GM18858 (cell line): ENCODE measurements at regions not wholly inside any gene's neighbourhood (a gene's known extent, or its start where the extent isn't known, plus 50 kb on each side); places are given as distances from the start of the nearest gene placed in this dataset.
A peak's percentile ranks its signal among the peaks of the same experiment; 100 is the strongest.

ENCODE experiments used
- ATAC-seq: cut with Tn5 transposase; IDR thresholded peaks from one replicate; pipeline ENCODE4 v1.9.1; 2021; ENCODE audit not compliant: unreplicated experiment

- ATAC-seq: no peak
Measured at GRCh38 chr13:57438072-57438471, 193.5 kb upstream of the PCDH17 start.

DNA sequence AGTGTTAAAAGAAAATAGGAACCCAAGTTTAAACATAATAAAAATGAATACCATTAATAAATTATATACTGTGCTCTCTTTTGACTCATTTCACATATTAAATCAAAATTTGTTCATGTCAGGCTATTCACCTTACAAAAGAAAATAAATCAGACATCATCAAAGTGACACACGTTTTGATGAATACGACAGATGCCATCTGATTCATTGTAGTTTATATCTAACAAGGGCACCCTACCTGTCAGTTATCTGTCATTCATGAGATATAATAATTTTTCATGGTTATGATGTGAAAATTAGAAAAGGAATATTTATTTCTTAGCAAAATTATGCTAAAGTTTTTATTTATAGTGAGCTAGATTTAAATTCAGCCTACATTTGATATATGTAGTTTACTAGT lies 188.1 kb upstream of the PCDH17 start:
- no peak for ATAC-seq

DNA sequence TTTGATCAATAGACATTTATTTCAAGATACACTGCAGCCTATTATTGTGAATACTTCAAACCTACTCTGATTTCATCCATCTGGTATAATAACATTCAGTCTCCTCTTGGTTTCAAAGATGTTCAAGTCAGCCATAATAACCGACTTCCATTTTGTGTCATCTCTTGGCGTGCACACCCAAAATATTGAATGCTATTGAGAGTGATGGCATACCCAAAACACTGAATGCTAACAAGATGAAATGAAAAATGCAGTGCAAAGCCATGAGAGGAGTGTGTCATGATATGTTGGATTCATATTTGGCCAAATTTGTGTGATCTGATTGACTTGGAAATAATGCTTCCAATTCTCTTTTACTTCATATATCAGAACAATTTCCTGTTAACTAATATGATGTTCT lies 181.2 kb upstream of the PCDH17 start:
- no peak for ATAC-seq

DNA sequence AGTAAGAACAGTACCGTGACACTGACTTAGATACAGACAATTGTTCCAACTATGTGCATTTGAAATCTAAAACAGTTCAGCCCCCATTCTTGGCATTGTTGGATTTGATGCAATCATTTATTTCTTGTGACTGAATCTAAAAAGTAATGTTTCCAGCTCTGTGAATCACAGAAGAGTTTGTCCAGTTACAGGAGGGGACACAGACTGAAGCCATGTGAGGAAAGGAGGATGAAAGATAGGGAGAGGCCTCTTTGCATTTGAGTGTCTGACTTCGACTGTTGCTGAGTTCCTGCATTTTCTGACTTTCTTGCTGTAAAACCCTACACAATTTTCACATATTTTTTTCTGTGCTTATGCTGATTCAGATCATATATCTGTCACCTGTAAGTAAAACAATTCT lies 179.3 kb upstream of the PCDH17 start:
- no peak for ATAC-seq

GRCh38 chr13:57470491-57470890 lies 161.1 kb upstream of the PCDH17 start:
- ATAC-seq: no peak

GRCh38 chr13:57491318-57491717 lies 140.2 kb upstream of the PCDH17 start:
- ATAC-seq: no peak

DNA sequence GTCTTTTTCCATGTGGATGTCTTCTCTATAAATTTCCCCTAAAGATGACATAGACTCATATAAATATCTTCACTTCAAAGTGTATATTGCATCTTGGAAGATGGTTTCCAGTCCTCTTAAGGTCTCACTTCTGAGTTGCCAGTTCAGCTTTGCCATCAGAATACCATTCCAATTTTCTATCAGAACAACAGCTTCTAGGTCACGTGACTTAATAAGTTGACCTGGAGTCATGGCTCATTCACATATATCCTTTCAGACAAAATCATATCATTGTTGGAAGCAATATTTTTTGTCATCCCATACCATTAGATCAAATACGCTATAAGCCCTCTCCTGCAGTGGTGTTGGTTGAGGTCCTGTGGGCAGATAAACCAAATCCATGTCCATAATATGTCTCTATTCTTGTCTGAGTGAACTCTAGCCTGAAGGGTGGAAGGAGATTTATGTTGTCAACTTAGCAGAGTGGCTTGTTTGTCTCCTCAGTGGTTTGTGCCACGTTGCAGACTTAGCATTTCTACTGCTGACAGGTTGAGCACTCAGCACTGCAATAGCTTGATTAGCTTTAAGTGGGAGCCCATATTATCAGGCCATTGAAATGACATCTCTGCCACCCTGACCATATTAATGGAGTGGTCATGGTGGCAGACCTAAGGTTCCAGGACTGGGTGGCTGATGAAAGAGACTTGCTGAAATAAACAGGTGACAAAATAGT lies 123.6 kb upstream of the PCDH17 start:
- ATAC-seq: no peak

DNA sequence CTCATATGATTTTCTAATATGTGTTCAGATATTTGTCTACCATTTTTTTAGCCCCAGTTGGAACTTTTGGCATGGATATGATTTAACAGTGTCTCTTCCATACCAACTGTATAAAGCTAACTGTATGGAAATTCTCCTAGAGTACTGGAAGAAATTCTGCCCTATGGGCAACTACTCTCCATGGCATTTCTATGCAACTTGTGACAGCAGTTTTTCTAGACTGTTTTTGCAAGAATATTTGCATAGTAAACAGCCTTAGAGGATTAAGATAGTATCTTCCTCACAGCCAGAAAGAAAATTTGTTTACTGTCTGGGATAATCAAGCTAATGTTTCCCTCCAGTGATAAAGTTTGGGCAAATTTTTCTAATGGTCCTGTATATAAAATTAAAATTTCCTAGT lies 119.9 kb upstream of the PCDH17 start:
- ATAC-seq: no peak

DNA sequence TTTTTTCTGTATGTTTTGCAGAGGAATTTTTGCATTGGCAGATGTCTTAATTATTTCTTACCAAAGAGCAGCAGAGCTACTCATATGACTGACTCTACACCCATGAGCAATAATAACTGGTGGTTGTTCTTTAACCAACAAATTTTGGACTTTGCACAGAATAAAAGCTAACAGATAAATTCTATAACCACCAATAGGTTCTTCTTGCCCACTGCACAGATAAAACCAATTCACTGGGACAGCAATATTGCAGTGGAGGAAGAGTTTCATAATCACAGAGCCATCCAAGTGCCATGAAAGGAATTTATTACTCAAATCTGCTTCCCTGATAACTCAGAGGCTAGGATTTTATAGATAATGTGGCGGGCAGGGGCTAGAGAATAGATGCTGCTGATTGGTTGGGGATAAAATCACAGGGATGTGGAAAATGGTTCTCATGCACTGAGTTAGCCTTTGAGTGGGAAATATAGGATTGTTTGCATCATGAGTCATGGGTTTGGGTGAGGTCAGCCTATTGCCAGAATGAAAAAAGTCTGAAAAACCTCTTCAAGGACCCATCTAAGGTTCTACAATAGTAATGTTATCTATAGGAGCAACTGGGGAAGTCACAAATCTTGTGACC lies 104.3 kb upstream of the PCDH17 start:
- no peak for ATAC-seq

- ATAC-seq: no peak
Measured at GRCh38 chr13:57531256-57531655, 100.3 kb upstream of the PCDH17 start.

GRCh38 chr13:57546942-57547341 lies 84.6 kb upstream of the PCDH17 start:
- ATAC-seq: no peak

DNA sequence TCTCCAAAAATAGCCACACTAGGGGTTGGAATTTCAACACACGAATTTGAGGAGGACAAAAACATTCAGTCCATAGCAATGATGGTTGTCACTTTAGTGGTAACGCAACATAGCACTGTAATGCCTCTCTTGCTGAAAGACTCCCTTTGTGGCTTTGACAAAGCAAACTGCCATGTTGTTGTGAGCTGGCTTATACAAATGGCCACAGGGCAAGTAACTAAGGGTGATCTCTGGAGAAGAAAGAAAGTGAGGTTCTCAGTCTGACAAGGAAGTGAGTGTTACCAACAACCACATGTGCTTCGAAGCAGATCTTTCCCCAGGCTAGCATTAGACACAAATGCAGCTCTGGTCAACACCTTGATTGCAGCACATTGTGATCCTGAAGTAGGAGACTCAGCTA lies 79.1 kb upstream of the PCDH17 start:
- no peak for ATAC-seq

GRCh38 chr13:57553932-57554331 lies 77.6 kb upstream of the PCDH17 start:
- ATAC-seq: no peak

DNA sequence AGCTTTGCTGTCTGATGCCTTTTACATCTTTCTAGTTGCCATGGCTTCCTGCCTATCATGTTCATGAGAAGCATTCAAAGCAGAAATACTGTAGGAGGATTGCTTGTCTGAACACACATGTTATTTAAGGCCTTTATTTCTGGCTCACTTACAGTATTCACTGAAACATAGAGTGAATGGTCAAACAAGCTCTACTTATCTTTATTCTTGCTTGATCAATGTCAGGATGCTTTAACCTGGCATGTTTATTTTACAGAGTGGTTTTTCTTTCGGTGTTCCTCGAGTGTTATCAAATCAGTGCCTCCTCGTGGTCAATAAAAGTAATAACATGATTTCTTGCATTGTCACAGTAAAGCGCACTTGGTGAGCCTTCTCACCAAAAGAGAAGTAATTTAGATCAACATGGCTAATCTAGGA lies 73.5 kb upstream of the PCDH17 start:
- peak; percentile 59 for ATAC-seq

- ATAC-seq: no peak
Measured at GRCh38 chr13:57568865-57569264, 62.7 kb upstream of the PCDH17 start.

GRCh38 chr13:57569986-57570385 lies 61.6 kb upstream of the PCDH17 start:
- no peak for ATAC-seq
